GM21360 (cell line): ENCODE measurements at regions not wholly inside any gene's neighbourhood (a gene's known extent, or its start where the extent isn't known, plus 50 kb on each side); places are given as distances from the start of the nearest gene placed in this dataset.
A peak's percentile ranks its signal among the peaks of the same experiment; 100 is the strongest.

Experiments used
- ATAC-seq: cut with Tn5 transposase; IDR thresholded peaks from one replicate; pipeline ENCODE4 v1.9.1; 2021; ENCODE audit warnings: mild to moderate bottlenecking, moderate library complexity; ENCODE audit not compliant: unreplicated experiment

DNA sequence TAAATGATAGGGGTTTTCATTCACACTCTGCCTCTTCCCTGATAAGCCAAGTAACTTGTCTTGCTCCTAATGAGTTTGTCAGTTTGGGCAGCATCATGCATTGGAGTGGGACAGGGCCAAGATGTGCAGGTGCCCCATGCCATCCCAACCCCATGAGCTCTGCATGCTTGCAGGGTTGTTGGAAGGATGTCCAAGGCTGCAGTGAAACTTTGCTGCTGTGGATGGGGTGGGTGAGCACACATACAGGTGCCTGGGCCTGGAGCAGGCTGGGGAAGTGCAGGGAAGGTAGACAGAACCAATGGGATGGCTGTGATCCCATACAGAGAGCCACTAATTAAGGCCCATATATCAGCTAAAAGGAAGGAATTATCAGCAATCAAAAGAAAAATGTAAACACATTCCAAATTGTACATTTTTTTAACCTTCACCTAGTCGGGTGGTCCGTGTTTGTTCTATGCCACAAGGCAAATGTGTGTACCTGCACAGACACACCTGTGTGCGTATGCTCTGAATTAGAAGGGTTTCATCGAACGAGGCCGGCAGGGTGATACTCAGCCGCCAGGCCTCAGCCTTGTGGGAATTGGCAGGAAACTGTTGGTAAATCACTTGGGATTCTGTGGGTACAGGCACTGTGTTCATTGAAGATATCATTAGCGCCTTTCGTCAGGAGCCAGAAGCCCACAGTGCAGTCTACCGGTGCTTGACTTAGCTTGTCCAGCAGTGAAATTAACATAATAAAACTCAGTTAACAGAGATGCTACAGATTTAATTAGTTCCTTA, 342.9 kb downstream of the MYCN start:
- no peak for ATAC-seq

DNA sequence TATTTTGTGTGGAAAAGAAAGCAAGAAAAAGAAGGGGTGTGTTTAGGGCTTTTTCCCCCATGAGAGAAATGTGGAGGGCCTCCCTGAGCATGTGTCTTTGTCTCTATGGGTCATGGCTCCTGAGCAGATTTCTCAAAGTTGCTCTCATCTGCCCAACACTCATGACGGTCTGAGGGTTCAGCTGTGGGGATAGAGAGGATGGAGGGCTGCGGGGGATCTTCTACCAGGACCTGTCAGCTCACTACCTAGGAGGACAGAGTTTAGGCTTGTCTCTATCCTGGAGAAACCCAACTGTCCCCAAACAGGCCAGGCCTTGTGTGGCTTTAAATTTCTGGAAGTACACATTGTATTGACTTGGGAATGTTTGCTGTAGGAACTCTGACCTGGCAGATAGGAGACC, 342.2 kb downstream of the MYCN start:
- ATAC-seq: no peak

DNA sequence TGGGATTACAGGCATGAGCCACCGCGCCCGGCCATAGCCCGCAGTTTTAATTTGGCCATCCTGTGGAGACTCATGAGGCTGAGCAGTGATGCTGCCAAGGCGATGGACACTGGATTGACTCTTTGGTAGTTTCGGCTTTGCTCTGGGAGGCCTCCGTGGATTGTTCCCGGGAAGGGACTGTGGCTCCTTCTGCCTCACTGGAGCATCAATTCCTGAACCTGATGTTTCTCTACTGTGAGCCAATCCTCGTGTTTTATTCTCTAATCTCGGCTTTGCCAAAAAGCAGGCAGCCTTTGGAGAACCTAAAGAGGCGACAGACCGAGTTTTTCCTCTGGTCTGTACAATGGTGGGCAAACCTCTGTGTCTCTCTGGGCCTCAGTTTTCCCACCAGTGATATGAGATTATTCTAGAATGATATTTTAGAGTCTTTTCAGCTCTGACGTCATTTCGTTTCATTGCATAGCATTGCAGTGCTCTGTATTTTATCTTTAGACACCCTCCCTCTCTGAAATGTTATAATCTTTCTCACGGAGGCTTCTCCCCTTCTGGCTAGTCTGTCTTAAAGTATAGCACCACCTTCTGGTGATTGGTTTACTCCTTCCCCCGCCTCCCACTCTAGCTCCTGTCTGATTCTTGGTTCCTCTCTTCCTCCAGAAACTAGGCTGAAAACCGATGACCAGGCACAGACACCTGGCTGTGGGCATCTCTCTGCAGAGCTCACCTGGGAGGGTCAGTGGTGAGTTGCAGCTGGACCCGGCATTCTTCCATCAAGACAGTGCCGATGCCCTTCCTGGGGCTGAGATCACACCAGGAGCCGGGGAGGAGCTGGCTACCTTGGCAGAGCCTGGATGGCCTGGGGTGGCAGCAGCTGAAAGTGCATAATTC, 341.3 kb downstream of the MYCN start:
- ATAC-seq: peak; percentile 60

DNA sequence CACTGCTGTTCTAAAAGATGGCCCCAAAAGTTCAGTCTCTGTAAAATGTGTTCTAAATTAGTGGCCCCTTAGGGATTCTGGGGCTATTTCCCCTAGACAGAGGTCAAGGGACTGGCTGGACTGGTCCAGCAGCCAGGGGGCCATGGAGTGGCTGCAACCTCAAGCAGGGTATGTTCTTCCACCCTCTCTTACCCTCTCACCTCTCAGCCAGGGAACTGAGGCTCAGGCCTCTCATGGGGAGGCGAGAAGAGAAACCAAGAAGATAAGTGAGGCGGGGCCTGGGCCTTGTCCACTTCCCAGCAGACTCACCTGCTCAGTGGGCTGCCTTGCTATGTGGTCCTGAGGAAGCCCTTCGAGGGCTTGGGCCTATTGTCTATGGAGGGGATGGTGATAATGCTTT, 339.7 kb downstream of the MYCN start:
- ATAC-seq: no peak

DNA sequence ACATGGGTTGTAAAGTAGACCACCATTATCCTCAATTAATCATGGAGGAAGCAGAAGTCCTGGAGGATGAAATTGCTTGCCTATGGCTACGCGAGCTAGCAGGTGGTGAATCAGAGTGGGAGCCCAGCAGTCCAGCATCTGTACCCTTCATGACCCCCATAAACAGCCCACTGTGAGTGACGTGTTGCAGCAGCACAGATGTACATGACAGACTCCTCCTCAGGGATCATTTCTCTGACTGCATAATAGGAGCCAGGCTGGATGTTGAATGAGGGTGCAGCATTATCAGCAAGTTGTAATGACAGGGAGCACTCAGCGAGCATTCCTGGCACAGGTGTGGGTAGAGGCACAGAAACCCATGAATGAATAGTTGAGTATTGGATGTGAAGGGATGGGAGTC, 339.3 kb downstream of the MYCN start:
- ATAC-seq: no peak

DNA sequence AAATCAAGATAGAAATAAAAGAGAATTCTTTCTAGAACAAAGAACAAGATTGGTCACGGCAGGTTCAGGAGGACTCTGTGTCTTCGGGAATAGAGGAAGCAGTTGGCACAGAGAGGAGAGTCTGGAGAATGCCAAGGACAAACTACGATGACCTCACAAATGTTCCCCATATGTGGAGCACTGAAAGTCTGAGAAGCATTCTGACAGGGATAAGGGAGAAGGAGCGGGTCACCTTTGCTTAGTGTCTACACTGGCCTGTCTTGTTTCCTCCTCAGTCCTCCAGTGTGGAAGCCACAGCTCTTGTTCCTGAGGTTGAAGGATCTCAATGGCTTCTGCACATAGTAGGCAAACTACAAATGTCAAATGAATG, 338.8 kb downstream of the MYCN start:
- ATAC-seq: no peak

DNA sequence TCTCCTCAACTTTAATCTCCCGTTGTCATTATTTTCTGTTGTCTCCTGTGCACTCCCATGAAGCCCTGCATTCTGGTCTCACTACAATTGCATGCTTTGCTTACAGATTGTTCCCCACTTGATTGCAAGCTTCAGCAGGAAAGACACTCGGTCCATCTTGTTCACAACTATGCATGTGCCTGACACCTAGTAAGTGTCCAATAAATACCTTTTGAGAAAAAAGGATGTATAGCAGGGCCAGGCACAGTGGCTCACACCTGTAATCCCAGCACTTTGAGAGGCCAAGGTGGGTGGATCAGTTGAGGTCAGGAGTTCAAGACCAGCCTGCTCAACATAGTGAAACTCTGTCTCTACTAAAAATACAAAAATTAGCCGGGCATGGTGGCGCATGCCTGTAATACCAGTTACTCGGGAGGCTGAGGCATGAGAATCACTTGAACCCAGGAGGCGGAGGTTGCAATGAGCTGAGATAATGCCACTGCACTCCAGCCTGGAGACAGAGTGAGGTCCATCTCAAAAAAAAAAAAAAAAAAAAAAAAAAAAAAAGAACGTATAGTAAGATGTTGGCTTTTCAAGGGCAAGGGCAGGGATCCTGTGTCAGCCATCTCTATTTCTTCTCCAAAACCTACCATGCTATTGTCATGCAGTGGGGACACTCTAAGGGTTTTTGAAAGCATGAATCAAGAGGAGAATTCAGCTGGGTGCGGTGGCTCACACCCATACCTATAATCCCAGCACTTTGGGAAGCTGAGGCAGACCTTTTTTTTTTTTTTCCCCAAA, 338.3 kb downstream of the MYCN start:
- ATAC-seq: no peak

DNA sequence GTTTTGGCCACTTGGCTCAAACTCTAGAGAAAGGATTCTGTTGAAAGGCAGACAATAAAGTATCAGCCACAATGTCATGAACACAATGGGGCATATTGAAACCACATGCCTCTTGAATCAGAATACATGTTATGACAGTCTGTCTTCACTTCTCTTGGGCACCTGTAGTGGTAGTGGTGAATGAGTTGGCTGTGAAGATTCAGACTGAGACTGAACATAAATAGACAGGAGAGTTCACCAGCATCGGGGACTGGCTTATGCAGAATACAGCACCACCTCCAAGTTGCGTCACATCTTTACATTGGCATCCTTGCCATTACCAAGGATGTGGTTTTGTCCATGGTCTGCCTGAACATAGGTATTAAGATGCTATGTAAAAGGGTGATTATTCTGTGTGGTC, 336.8 kb downstream of the MYCN start:
- no peak for ATAC-seq

DNA sequence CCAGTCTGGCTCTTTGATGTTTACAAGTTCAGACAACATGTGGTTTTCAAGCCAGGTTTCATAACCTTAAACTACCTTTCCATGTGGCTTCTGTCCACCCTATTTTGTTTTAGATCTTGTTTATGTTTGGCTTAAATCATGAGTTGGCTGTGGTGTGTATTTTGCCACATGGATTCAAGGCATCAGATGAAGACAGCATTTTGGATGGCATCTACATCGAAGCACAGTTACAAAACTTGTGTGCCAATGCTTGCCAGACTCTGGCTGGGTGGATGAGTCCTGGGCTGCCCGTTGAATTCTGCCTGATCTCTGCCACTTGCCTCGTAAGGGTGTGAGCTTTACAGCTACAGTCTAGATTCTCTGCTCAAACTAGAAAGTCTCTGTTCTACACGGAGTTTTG, 335.3 kb downstream of the MYCN start:
- ATAC-seq: no peak

DNA sequence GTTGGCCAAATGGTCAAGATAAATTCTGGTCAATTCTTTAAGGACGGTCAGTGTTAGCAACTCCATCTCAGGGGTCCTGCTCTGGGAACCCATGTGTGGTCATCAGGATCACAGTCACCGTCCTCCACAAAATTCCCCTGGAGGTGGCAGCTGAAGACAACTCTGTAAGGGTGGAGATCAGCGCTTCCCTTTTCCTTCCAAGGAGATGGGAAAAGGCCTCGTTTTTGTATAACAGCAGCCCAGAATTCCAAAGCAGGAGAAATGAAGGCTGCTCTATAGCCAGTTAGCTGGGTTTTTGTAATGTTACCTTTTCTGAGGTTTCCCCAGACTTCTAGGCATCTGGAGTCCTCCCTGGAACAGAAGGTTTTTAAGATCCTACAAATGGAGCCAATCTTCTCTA, 334.8 kb downstream of the MYCN start:
- ATAC-seq: no peak

DNA sequence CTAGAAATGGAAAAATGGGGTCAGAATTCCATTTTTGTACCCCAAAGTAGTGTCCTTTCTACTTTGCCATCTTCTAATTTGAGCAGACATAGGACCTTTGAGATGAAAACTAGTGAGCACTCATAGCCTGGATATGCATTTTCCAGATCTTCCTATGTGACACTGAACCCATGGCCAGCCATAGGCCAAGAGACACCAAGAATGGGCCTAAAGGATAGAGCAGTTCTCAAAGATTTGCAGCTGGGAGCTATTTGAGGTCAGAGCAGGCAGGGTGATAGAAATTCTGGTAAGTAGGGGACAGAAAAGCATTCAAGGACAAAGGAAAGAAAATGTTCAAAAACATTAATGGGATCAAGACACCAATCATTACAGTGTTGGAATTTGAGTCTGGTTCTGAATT, 332.8 kb downstream of the MYCN start:
- no peak for ATAC-seq

DNA sequence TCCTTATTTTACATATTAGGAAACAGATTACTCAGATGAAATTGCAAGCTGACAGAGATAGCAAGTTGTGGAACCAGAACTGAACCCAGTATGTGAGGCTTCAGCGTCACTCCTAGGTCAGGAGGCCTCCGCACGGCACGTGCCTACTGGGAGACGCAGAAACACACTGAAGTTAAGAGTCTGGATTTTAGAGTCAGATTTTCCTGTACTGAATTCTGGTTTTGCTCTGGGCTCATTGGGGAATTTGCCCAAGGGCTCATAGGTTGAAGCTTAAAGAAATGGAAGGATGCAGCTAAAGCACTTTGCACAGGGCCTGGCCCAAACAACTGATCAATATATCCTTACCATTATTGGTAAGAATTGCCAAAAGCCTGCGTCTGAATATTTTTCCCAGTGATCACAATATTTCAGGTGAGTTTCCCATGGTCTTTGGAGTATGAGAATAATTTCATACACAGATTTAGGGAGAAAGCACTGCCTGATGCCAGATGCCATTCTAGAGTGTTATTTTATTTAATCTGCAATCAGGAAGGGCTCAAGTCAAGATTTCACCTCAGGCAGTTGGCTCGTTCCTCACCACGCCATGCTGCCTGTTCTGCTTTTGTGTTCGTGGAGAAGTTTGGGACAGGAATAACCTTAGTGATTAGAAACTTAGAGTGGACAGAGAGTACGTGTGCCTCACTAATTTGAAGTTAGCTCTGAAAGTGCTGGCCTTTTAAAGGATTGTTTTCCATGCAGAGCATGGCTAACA, 331.9 kb downstream of the MYCN start:
- ATAC-seq: no peak

DNA sequence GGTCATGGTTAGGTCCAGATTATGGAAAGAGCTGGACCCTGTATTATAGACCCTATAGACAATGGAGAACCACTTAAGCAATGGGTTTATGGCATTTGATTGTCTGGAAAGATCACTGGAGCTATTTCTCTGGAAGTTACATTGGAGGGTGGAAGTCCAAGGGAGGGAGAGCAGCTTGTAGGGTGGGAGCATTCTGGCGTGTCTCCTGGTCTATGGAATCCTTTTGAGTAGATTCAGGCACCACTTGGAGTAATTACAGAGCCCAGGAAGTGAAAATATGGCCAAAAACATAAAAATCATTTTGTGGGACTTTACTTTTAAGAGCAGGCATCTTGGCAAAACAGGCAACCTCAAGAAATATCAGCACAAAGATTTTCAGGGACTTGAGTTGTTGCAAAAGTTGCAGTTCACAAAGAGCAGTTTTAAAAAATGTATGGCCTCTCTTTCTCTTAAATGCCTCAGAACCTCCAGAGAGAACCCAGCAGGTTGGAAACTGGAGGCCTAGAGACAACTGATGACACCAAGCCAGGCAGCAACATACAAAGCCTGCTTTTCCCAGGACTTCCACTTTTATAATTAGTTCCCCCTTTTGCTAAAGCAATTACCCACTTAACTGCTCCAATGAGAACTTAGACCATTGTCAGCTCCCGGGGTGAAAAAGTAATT, 331.0 kb downstream of the MYCN start:
- ATAC-seq: no peak

DNA sequence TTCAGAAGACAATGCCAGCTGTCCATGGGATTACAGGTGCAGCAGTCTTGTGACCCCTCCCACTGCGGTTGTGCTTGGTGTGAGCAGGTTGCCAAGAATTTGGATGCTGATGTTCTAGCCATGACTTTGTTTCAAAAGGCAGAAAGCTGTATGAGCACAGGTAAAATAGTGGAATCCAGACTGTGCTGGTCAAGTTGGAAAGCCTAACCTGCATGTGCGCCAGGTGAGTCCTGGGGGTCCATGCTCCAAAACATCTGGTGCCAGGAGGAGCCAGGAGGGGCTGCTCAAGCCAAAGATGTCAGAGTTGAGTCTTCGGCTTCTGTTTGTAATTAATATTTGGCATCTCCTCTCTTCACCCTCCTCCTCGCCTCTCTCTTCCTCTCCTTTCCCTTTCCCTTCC, 330.1 kb downstream of the MYCN start:
- no peak for ATAC-seq

DNA sequence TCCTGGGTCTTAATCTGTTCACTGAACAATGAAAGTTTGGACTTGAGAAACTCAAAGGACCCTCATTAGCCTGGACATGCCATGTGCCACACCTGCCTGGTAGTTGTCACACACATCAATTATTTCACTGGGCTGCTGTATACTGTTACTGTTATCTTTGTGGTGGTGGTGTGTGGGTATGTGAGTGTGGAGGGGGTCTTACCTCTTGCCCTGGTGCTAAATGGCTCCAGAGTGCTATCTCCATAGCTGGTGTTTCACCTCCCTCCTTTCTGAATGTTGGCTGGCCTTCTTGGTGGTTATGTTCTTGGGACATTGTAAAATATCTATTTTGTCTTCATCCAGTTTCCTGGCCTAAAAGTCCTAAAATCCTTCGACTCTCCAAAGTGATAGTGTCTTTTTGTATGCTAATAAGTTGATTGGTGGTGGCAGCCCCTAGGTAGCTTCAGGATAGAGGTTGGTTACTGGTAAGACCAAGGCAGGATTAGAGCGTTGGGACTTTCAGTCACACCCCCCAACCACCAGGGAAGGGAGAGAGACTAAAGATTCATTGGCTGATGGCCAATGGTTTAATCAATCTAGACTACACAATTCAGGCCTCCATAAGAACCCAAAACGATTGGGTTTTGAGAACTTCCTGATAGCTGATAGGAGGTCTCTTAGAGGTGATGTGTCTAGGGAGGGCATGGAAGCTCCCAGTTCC, 328.1 kb downstream of the MYCN start:
- no peak for ATAC-seq

DNA sequence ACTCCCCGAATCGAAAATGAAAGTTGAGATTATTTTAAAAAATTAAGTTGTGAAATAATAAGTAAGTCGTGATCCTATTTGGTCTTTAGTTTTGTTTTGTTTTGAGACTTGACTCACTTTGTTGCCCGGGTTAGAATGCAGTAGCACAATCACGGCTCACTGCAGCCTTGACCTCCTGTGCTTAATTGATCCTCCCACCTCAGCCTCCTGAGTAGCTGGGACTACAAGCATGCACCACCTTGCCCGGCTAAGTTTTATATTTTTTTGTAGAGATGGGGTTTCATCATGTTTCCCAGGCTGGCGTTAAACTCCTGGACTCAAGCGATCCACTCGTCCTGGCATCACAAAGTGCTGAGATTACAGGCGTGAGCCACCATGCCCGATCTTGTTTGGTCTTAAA, 326.2 kb downstream of the MYCN start:
- no peak for ATAC-seq

DNA sequence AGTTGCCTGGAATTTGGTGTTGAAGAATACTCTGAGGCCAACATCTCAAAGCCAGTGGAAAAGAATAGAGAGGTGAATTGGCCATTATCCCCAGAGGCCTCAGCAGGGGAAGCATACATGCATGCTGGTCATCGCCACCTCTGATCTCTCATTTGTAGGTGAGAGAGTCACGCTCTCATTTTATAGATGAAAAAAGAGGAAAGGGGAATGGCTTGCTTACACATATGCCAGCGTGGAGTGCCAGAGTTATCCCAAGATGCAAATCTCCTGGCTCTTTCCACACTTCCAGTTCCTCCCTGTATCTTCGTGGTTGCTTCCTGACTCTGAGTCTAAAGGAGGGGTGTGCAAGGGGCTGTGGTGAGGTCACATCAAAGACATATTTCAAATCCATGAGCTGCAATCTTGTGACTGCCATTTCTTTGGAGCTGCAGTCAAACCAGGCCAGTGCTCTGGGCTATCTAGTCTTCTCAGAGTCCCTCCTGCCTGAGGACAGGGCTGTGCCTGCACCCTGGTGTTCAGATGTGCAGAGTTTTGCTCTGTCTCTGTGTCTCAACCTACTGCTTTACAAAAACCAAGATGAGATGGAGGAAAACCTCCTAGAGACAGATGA, 324.7 kb downstream of the MYCN start:
- no peak for ATAC-seq

DNA sequence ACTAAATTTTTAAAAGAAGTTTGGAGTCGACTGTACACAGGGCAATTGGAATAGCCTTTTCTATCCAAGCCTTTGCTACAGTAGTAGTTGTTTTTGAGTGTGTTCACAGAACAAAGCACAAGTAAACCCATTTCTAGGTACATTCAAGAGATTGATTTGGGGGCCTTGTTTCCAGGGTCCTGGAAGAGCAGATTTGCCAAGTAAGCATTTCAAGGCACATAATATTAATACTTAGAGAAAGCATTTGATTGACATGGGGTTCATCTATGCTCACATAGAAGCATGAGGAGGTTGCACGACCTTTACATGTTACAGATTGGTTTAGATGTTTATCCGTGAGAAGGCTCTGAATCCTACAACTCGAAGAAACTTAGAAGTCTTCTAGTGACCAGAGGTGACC, 324.1 kb downstream of the MYCN start:
- ATAC-seq: no peak

DNA sequence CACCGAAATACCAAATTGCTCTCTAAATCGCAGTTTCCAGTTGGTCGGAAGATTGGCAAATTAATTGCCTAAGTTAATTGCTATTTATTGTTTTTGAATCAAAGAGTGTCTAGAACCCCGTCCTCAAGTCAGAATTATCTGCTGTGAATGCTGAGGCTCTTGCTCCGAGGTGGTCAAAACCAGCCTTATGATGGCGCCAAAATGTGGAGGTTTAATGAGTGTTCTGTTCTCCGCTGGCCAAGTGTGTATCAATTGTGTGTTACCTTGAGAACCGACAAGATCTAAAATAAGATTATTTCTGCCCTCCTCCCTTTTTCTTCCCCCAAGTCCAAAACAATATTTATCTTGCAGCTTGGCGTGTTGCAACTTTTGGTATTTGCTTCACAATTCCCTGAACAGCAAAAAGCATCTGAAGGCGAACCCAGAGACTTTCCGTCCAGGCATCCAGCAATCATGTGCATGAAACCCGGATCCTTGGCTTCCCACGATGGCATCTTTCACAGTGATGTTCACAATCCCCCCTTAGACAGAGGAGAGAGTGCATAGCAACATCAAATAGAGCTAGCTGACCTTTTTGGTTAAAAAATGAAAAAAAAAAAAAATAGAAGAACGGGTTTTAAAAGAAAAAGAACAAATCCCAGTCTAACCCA, 323.0 kb downstream of the MYCN start:
- no peak for ATAC-seq
